WERI-Rb-1 (cell line): ENCODE measurements at regions not wholly inside any gene's neighbourhood (a gene's known extent, or its start where the extent isn't known, plus 50 kb on each side); places are given as distances from the start of the nearest gene placed in this dataset.
A peak's percentile ranks its signal among the peaks of the same experiment; 100 is the strongest.
"Not testable (repeated sequence)": the region's sequence is repeated elsewhere in the genome, so short reads cannot be mapped to it uniquely, and the experiment has no call there.

Source experiments
- DNase-seq: peaks from one replicate; pipeline ENCODE4 v3.0.0-alpha.2; 2020
- H3K27ac ChIP-seq: fragments of 250-450 bp; sonication (Bioruptor Pico); 2 replicates; pipeline ENCODE4 v1.5.1; 2020; ENCODE audit warnings: mild to moderate bottlenecking, moderate library complexity
- H3K27me3 ChIP-seq: fragments of 250-450 bp; sonication (Bioruptor Pico); 2 replicates; pipeline ENCODE4 v1.5.1; 2021; ENCODE audit warnings: mild to moderate bottlenecking, low read depth, moderate library complexity; ENCODE audit not compliant: insufficient read depth, severe bottlenecking
- H3K36me3 ChIP-seq: fragments of 250-450 bp; sonication (Bioruptor Pico); 2 replicates; pipeline ENCODE4 v1.5.1; 2020; ENCODE audit warnings: mild to moderate bottlenecking, moderate library complexity
- H3K4me3 ChIP-seq: 2 replicates; pipeline ENCODE4 v1.5.1; 2011; ENCODE audit warnings: low read depth, mild to moderate bottlenecking, control low read depth, low read length
- H3K9me3 ChIP-seq: fragments of 250-450 bp; sonication (Bioruptor Pico); 2 replicates; pipeline ENCODE4 v1.5.1; 2021; ENCODE audit warnings: mild to moderate bottlenecking, moderate library complexity; ENCODE audit not compliant: severe bottlenecking

DNA sequence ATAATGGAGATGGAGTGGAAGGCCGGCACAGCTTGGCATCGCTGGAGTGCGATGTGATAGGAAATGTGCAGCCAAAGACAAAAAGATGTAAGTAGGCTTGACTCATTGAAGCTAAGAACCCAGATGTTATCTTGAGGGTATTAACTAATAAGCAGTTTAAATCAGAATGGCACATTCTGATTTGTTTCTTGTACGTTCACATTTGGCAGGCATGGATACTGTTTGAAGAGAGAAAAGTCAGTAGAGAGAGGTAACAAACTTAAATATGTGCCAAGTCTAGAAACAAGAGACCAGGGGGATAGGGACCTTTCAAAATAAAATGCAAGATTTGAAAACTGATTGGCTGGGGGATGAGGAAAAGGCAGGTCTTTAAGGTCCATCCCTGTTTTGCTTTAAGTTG, 51.0 kb downstream of the PPIAL4F start:
- H3K27ac ChIP-seq, H3K36me3 ChIP-seq, H3K9me3 ChIP-seq, H3K27me3 ChIP-seq, DNase-seq: not testable (repeated sequence)
- peak overlapping the region; percentile 44 for H3K4me3 ChIP-seq
